Stimulated activated naive B cell treated with anti-CD40 and anti-IgM and Interleukin-4, amounts not matched to agents 10 μg/mL and 1 μg/mL and 100 μg/mL, for 72 hours (primary cell): ENCODE measurements at regions not wholly inside any gene's neighbourhood (a gene's known extent, or its start where the extent isn't known, plus 50 kb on each side); places are given as distances from the start of the nearest gene placed in this dataset.
A peak's percentile ranks its signal among the peaks of the same experiment; 100 is the strongest.

Experiments used
- ATAC-seq, 2 donors: fragments of 150-1000 bp; cut with Tn5 transposase; replicated peaks; 2 replicates each; pipeline ENCODE4 v1.10.0; 2021; ENCODE audit warnings: moderate library complexity in 1 of 2
- DNase-seq: peaks from one replicate; pipeline ENCODE4 v3.0.0; 2021
- H3K27ac Mint-ChIP-seq: one replicate; pipeline ENCODE4 v1.8.0; 2022; ENCODE audit warnings: mild to moderate bottlenecking, mixed read lengths
- H3K27me3 Mint-ChIP-seq, 2 donors: one replicate each; pipeline ENCODE4 v1.8.0; 2022; ENCODE audit warnings: mixed read lengths in 2 of 2
- H3K36me3 Mint-ChIP-seq, 2 donors: one replicate each; pipeline ENCODE4 v1.8.0; 2022; ENCODE audit warnings: mixed read lengths in 2 of 2, mild to moderate bottlenecking in 1 of 2
- H3K4me1 Mint-ChIP-seq, 2 donors: one replicate each; pipeline ENCODE4 v1.8.0; 2022; ENCODE audit warnings: mixed read lengths in 2 of 2, mild to moderate bottlenecking in 1 of 2
- H3K4me3 Mint-ChIP-seq, 2 donors: one replicate each; pipeline ENCODE4 v1.8.0; 2022; ENCODE audit warnings: mild to moderate bottlenecking in 2 of 2, mixed read lengths in 2 of 2, moderate library complexity in 1 of 2
- H3K9me3 Mint-ChIP-seq, 2 donors: one replicate each; pipeline ENCODE4 v1.8.0; 2022; ENCODE audit warnings: mixed read lengths in 2 of 2, mild to moderate bottlenecking in 1 of 2

DNA sequence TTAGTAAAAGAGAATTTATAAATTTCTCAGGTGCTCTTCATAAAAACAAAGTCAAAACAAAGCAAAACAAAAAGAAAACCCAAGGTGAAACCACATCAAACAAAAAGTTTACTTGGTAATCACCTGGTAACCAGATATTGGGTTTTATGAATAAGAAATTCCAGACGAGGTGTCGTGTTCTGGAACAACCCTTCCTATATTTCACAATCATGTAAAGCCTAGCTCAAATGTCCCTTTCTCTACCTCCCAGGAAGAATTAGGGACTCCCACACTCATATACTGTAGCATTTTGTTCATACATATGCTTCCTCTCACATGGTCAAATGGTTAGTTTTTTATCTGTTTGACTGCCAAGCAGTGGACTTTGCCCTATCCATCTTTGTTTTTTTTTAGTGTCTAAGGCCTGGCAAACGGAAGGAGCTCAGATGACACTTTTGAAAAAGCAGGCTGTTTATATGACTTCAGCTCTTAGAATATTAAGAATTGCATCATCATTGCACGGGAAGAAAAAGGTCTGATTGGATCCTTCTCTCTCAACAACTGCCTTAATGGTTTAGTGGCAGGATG lies 326.7 kb upstream of the TBL1XR1 start:
- ATAC-seq, result no peak
- peaks cover 4% of the 10 kb centered on the region in 2 donors for H3K27me3 Mint-ChIP-seq

DNA sequence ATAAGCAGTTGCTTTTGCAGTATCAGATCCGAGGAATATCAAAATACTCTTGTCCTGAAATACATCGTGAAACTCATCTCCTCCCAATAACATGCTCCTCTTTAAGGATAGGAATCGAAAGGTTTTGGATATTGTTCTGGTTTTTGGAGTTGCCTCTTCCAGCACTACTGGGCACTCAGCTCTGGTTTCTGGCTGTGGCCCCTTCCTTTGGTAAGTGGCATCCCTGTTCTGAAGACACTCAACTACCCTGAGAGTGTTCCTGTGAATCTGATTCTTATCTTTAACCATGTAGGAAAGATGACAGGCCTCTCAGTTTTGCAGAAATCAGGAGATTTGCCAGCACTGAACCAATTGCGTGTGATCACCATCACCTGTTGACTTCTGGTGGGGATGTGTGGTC lies 327.5 kb upstream of the TBL1XR1 start:
- no peak for DNase-seq
- peaks cover 5 to 8% of the 10 kb centered on the region in 2 donors for H3K4me1 Mint-ChIP-seq
- no peaks in the 10 kb centered on the region for H3K36me3 Mint-ChIP-seq
- no peak overlapping the region for H3K27ac Mint-ChIP-seq
- no peak for ATAC-seq
- no peaks in the 10 kb centered on the region for H3K27me3 Mint-ChIP-seq
- peaks cover 2 to 3% of the 10 kb centered on the region in 2 donors for H3K9me3 Mint-ChIP-seq
- H3K4me3 Mint-ChIP-seq, result no peak overlapping the region

More for the DNA sequence above, 326.7 kb upstream of the TBL1XR1 start:
- Mint-ChIP-seq H3K36me3 (no peaks in the 10 kb centered on the region), H3K4me1 (peaks cover 5 to 8% of the 10 kb centered on the region in 2 donors), H3K27ac (no peak overlapping the region), H3K4me3 (no peak overlapping the region), H3K9me3 (peaks cover 2 to 3% of the 10 kb centered on the region in 2 donors)
- DNase-seq, result no peak

DNA sequence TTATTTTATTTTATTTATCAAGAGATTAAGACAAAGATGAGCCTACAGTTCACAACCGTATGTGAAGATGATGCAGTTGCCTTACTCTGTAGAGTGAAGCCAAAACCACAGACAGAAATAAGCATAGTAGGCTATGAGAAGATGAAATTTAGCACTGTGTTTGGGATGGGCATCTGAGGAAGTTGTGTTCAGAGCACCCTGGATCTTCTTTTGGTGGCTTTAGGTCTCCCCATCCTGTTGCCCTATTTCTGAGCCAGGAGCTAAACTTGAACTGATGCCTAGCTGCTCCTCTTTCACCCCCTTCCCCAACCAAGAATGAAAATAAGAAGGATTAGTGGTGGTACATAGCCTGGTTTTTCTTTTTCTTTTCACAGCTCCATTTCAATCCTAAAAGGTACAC lies 328.1 kb upstream of the TBL1XR1 start:
- Mint-ChIP-seq H3K4me3 (no peak overlapping the region), H3K27me3 (no peaks in the 10 kb centered on the region), H3K36me3 (no peaks in the 10 kb centered on the region), H3K4me1 (peaks cover 5 to 8% of the 10 kb centered on the region in 2 donors), H3K9me3 (peaks cover 2 to 3% of the 10 kb centered on the region in 2 donors), H3K27ac (no peak overlapping the region)
- DNase-seq (no peak), ATAC-seq (no peak)

DNA sequence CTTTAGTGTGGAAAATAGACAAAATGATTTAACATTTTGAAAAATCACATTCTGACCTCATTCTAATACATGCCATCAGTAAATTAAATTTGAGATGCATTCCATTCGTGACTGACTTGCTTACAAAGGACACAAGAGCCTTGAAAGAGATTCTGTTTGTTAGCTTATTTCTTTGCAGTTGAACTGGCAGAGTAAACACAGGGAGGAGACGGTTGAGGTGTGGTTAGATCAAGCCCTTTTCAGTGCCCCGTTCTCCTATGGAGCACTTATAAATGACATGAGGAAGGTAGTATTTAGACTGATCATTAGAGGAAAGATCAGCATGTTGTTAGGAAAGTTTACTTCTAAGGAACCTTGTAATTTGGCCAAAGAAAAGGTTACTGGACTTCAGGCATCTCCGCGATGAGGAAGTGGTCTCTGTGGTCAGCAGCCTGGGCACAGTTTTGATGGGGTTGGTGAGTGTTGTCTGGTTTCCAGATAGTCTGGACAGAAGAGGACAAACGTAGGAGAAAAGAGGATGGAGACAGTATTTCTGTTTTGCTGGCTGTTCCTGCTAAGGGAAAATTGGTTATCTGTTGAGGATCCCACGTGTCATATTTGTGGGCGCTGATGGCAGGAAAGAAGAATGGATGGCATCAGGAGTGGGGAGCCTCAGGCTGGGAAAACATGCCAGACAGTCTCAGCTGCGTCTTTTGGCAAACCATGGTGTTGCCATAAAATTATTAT lies 328.9 kb upstream of the TBL1XR1 start:
- Mint-ChIP-seq H3K4me3 (no peak overlapping the region), H3K36me3 (no peaks in the 10 kb centered on the region), H3K27ac (peak overlapping the region; percentile 40), H3K9me3 (peaks cover 2 to 3% of the 10 kb centered on the region in 2 donors), H3K4me1 (peaks cover 8 to 15% of the 10 kb centered on the region in 2 donors), H3K27me3 (no peaks in the 10 kb centered on the region)
- DNase-seq (no peak), ATAC-seq (peak; percentile 38 to 43)

DNA sequence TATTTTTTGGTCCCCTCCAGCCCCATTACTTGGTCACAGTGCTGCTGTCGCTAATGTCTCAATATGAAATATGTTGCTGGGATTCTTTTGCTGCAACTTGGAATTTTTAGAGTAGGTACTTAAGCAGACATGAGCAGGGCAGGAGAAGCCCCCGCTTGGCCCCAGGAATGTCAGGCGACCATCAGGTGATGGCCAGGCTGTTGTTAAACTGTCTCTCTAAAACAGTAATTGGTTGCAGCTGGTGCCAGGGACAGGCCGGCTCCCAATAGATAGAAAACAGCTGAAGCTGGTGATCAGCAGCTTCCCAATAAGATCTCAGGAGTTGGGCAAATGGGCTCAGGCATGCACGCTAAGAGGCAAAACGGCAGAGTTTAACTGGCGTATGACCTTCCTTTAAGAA lies 329.9 kb upstream of the TBL1XR1 start:
- H3K9me3 Mint-ChIP-seq, result peaks cover 2 to 3% of the 10 kb centered on the region in 2 donors

DNA sequence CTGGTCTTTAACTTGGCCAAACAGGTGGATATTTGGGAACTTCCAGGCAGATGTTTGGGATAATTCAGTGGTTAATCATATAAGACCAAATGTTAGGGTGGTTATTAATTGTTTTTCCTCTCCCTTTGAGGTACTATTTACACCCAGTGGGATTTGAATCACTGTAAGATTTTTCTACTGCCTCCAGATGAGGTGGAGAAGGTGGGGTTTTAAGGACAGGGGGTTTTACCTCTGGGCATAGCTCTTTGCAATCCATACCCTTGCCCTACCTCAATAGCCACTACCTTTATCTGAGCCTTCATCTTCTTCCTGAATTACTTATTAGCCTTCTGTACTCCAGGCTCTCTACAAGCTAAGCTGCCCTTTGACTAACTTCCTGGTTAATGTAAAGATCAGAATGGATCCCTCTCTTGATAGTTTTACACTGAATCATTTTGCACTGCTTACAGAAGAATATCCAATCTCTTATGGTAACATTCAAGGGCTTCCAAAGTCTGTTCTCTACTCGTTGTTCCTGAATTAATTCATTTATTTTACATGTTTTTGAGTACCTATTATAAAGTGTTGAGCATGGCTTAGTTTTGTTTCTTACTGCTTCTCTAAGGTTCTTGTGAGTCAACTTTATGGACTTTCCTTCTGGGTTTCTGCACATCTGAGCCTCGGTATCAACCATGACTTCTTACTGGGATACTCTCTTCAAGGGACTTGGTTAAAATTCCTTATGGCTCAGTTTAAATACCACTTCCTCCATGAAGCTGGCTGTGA lies 331.2 kb upstream of the TBL1XR1 start:
- ATAC-seq (no peak), DNase-seq (no peak)
- Mint-ChIP-seq H3K9me3 (peaks cover 2 to 3% of the 10 kb centered on the region in 2 donors), H3K4me1 (peaks cover 8 to 16% of the 10 kb centered on the region in 2 donors), H3K27me3 (no peaks in the 10 kb centered on the region), H3K36me3 (no peaks in the 10 kb centered on the region), H3K4me3 (no peak overlapping the region), H3K27ac (no peak overlapping the region)

More for the DNA sequence above, 329.9 kb upstream of the TBL1XR1 start:
- no peaks in the 10 kb centered on the region for H3K27me3 Mint-ChIP-seq
- ATAC-seq, result no peak
- no peak overlapping the region for H3K27ac Mint-ChIP-seq
- H3K4me1 Mint-ChIP-seq, result peaks cover 8 to 16% of the 10 kb centered on the region in 2 donors
- H3K4me3 Mint-ChIP-seq, result no peak overlapping the region
- no peaks in the 10 kb centered on the region for H3K36me3 Mint-ChIP-seq
- no peak for DNase-seq

DNA sequence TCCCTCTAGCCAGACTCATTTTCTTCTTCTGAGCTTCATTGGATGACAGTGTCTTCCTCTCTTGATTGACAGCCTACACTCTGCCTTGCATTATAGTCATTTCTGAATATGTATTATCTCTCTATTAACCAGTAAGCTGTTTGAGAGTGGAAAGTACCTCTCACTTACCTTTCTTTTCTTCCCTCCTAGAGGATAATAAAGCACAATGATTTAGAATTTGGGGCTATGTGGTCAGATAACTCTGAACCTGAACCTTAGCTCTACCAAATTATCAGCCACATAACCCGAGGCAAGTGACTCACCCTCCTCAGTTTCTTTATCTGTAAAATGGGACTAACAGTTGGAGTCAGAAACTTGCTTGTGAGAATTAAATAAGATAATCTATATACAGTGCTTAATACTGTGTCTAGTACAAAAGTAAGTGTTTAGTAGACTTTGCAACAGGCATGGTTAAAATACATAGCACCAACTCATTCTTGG lies 331.8 kb upstream of the TBL1XR1 start:
- no peak for ATAC-seq
- no peaks in the 10 kb centered on the region for H3K27me3 Mint-ChIP-seq
- H3K4me1 Mint-ChIP-seq, result peaks cover 8 to 16% of the 10 kb centered on the region in 2 donors
- no peak overlapping the region for H3K27ac Mint-ChIP-seq
- DNase-seq, result no peak
- no peaks in the 10 kb centered on the region for H3K36me3 Mint-ChIP-seq
- H3K9me3 Mint-ChIP-seq, result peaks cover 2 to 3% of the 10 kb centered on the region in 2 donors
- H3K4me3 Mint-ChIP-seq, result no peak overlapping the region

DNA sequence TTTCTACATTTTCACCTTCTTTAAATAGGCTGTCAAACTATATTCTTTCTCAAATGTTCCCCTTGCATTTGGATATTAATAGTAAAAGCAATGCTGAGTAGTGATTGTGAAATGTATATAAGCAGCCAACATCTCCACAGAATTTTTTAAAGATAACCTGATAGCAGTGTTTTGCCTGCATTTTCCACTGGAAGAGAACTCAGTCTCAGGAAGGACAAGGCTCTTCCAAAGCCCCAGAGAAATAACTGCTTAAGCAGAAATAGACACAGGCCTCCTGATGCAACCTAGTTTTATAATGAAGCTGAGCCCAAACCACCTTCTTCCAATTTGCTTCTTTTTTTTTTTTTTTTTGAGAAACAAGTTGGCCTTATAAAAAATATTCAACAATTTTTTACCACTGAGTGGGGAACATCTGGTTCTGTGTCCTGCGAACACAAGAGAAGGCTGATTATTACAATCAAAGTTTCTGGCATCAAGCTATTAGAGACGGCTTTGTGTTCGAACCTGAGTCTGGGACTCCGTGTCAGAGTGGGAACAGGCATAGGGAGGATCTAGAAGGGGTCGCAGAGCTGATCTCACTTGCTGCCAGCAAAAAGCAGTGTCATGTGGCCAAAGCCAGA lies 332.5 kb upstream of the TBL1XR1 start:
- Mint-ChIP-seq H3K36me3 (no peaks in the 10 kb centered on the region), H3K4me3 (no peak overlapping the region), H3K9me3 (peaks cover 2 to 3% of the 10 kb centered on the region in 2 donors), H3K27me3 (no peaks in the 10 kb centered on the region), H3K27ac (no peak overlapping the region), H3K4me1 (peaks cover 8 to 16% of the 10 kb centered on the region in 2 donors)
- no peak for DNase-seq
- no peak for ATAC-seq

DNA sequence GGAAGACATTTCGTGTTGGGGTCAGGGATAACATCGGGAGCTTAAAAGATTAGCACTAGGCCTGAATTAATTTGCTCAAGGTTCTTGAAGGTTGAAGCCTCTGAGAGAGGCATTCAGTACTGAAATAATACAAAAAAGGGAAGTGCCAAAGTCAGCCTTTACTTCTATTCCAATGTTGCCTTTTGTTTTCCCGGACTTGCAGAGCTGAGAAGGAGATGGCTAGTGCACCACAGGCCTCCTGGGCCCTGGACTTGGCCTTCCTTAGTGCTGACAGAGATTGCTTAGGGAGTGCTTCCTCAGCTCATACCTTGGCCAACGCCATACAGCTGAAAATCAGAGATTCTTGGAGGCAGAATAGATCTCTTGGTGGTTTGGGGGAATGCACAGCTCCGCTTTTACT lies 333.6 kb upstream of the TBL1XR1 start:
- DNase-seq (no peak), ATAC-seq (no peak)
- H3K36me3 Mint-ChIP-seq, result no peaks in the 10 kb centered on the region
- no peaks in the 10 kb centered on the region for H3K27me3 Mint-ChIP-seq
- no peak overlapping the region for H3K27ac Mint-ChIP-seq
- peaks cover 7 to 13% of the 10 kb centered on the region in 2 donors for H3K4me1 Mint-ChIP-seq
- no peaks in the 10 kb centered on the region for H3K9me3 Mint-ChIP-seq
- H3K4me3 Mint-ChIP-seq, result no peak overlapping the region

DNA sequence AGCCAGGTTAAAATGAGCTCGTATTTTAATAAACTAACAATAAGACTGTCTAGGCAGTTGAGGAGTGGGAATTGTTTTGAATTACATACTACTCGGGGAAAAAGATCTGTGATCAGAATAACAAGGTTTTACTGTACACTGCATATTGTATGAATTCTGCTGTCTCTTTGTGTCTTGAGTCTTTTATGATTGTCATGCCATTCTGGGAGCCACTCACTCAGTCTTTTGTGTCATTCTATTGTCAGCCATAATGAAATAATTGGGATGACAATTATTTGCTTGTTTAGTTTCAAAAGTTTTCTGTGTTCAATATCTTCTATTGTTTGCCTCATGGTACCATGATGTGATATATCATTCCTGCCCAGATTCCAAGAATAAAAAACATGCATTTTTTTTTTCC lies 339.6 kb upstream of the TBL1XR1 start:
- DNase-seq, result no peak
- ATAC-seq, result no peak
- H3K36me3 Mint-ChIP-seq, result no peaks in the 10 kb centered on the region
- no peak overlapping the region for H3K27ac Mint-ChIP-seq
- peaks cover 11 to 34% of the 10 kb centered on the region in 2 donors for H3K4me1 Mint-ChIP-seq
- no peak overlapping the region for H3K4me3 Mint-ChIP-seq
- H3K9me3 Mint-ChIP-seq, result peaks cover 0 to 1% of the 10 kb centered on the region in 2 donors
- no peaks in the 10 kb centered on the region for H3K27me3 Mint-ChIP-seq

DNA sequence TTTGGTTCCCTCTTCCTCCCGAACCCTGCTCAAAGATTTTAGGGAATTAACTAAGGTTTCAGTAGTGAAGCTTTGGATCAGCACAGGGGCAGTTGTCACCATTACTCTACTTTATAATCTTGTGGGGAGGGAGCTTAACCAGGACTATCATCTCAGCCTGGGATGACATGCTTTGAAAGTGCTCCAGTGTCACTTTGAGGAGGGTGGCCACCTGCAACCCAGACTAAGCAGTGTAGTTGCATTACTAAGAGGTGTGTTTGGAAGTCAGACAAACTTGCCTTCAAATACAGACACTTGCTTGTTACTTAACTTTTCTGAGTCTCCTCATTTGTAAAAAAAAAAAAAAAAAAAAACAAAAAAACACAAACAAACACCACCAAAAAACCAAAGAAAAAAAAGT lies 340.3 kb upstream of the TBL1XR1 start:
- no peak overlapping the region for H3K4me3 Mint-ChIP-seq
- no peaks in the 10 kb centered on the region for H3K27me3 Mint-ChIP-seq
- peaks cover 0 to 1% of the 10 kb centered on the region in 2 donors for H3K9me3 Mint-ChIP-seq
- no peaks in the 10 kb centered on the region for H3K36me3 Mint-ChIP-seq
- no peak for ATAC-seq
- no peak overlapping the region for H3K27ac Mint-ChIP-seq
- peaks cover 11 to 34% of the 10 kb centered on the region in 2 donors for H3K4me1 Mint-ChIP-seq
- DNase-seq, result no peak

DNA sequence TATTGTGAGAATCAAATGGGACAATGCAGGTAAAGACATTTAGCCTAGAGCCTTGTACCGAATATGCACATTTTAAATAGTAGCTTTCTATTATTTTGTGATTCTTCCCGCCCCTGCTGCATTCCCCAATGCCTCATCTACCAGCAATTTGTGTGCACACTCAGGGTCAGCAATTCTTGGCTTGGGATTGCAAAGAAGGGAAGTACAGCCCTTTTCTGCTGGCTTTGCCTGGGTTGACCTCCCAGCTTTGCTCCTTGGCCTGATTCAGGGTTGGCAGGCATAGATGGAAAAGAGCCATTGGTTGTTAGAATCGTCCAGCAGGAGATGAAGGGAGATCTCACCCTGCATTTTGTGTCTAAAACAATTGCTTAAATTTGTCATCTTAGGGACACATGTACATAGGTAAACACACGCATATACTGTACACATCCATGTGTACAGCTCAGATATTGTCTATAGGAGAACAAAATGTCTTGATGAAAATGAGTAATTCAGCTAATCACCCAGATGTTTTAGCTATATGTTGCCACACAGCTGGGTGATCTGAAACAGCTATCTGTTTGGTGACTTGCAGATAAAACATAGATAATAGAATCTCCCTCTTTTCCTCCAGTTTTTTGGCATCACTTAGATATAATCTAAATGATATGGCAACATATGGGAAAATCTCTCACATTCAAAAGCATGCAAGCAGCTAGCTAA lies 340.9 kb upstream of the TBL1XR1 start:
- Mint-ChIP-seq H3K9me3 (peaks cover 0 to 1% of the 10 kb centered on the region in 2 donors), H3K36me3 (no peaks in the 10 kb centered on the region), H3K27ac (peak overlapping the region; percentile 74), H3K4me3 (peak overlapping the region in 1 of 2 donors; percentile 36), H3K4me1 (peaks cover 11 to 34% of the 10 kb centered on the region in 2 donors), H3K27me3 (no peaks in the 10 kb centered on the region)
- DNase-seq (no peak), ATAC-seq (no peak)

DNA sequence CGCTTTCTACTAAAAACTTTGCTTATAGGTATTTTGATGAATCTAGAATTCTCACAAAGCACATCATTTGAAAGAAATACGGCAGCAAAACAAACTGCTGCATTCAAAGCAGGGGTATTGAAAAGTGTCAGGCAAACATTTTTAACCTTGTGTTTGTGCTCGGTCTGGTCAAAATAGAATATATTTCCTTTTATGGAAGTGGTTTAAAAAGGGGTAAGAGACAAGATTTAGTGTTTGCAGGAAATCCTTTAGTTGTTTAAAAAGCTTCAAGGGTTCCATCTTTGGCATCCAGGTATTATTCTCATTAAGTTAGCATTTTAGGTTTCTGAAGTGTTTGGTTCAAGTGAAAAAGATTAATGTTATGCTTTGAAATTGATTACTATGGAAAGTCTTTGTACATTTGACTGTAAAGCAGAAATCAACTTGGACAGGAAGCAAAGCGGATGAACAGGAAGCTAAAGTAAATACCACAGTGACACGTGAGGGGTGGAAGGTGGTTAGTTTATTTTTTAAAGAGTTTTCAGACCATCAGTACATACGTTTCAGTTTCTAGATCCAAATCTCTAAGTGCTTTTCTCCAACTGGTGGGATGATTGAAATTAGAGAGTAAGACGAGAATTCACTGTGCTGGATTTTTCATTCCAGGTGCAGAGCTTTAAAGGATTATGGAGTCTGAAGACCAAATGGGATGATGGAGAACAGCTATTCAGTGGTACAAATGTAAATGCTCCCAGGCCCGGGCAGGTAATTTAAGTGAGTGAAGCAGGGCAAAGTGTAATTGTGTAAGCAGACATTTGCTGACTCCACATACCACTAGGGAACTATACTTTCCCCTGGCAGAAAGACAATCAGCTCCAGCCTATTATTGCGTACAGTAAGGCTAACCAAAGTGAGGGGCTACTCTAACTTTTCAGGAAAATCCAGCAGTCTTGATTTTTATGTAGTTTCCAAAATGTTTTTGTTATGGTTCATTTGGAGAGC lies 341.8 kb upstream of the TBL1XR1 start:
- H3K4me1 Mint-ChIP-seq, result peaks cover 11 to 34% of the 10 kb centered on the region in 2 donors
- DNase-seq (no peak), ATAC-seq (peak; percentile 63 to 68)
- no peaks in the 10 kb centered on the region for H3K27me3 Mint-ChIP-seq
- no peaks in the 10 kb centered on the region for H3K36me3 Mint-ChIP-seq
- peak overlapping the region; percentile 74 for H3K27ac Mint-ChIP-seq
- peak overlapping the region; percentile 36 to 56 for H3K4me3 Mint-ChIP-seq
- peaks cover 0 to 1% of the 10 kb centered on the region in 2 donors for H3K9me3 Mint-ChIP-seq
